AG09309 (cell line): ENCODE measurements at regions not wholly inside any gene's neighbourhood (a gene's known extent, or its start where the extent isn't known, plus 50 kb on each side); places are given as distances from the start of the nearest gene placed in this dataset.

Experiments used
- DNase-seq: peaks from one replicate; pipeline ENCODE4 v3.0.0-alpha.2; 2010; ENCODE audit warnings: low read depth
- H3K4me3 ChIP-seq: 2 replicates; pipeline ENCODE4 v1.5.1; 2011; ENCODE audit warnings: mild to moderate bottlenecking, low read depth, low read length, moderate library complexity; ENCODE audit not compliant: control insufficient read depth
- CTCF ChIP-seq: IDR thresholded peaks from 2 replicates; pipeline ENCODE4 v1.5.1; 2011; ENCODE audit warnings: mild to moderate bottlenecking, low read depth, low read length, inconsistent platforms; ENCODE audit not compliant: insufficient read depth, control insufficient read depth; ENCODE audit errors: missing control alignments

GRCh38 chr20:21613512-21613911 lies 92.0 kb upstream of the PAX1 start:
- H3K4me3 ChIP-seq, result no peak overlapping the region
- no peak for DNase-seq
- TF ChIP-seq CTCF, result no peak

DNA sequence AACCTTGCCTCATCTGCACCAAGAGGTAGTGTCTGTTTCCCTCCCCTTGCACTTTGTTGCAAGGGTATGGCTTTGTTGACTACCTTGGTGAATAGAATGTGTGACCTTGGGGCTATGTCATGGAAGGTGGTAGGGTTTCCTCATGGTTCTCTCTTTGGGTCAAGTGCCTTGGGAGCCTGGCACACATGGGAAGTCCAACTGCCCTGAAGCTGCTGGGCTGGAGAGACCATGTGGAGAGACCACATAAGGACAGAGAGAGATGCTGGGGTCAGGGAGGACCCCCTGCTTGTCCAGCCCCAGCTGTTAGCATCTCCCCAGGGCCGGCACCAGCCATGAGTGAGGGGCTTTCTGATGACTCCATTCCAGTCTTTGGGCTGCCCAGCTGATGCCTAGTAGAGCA lies 95.5 kb upstream of the PAX1 start:
- DNase-seq, result no peak
- no peak overlapping the region for H3K4me3 ChIP-seq
- TF ChIP-seq CTCF, result no peak

DNA sequence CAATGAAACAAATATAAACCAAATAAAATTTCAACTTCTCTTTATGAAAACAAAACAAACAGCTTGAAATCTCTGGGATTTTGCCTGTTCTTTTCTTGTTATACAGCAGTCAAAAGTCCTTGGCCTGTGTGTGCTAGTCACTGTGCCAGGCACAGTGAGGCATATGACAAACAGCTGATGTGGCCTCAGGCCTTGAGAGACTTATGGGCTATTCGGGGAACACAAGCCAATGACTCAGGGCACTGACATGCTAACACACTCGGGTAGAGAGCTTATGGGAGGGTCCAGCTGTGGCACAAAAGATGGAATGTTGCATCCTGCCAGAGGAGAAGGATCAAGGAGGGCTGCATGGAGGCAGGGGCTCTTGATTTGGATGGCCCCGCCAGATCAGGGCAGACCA lies 95.4 kb upstream of the NKX2-2 start:
- TF ChIP-seq CTCF, result no peak
- no peak overlapping the region for H3K4me3 ChIP-seq
- DNase-seq, result no peak

- H3K4me3 ChIP-seq, result no peak overlapping the region
- no peak for DNase-seq
- no peak for TF ChIP-seq CTCF
These were observed 94.9 kb upstream of the NKX2-2 start for GRCh38 chr20:21608777-21609176.

GRCh38 chr20:21607971-21608725 lies 94.3 kb upstream of the NKX2-2 start:
- no peak for DNase-seq

GRCh38 chr20:21601799-21602198 lies 87.9 kb upstream of the NKX2-2 start:
- no peak for TF ChIP-seq CTCF
- DNase-seq, result no peak
- no peak overlapping the region for H3K4me3 ChIP-seq

More at GRCh38 chr20:21607971-21608725, 94.3 kb upstream of the NKX2-2 start:
- no peak overlapping the region for H3K4me3 ChIP-seq
- no peak for TF ChIP-seq CTCF
